GM13976 (cell line): ENCODE measurements at regions not wholly inside any gene's neighbourhood (a gene's known extent, or its start where the extent isn't known, plus 50 kb on each side); places are given as distances from the start of the nearest gene placed in this dataset.
"Not testable (repeated sequence)": the region's sequence is repeated elsewhere in the genome, so short reads cannot be mapped to it uniquely, and the experiment has no call there.

Source experiments
- DNase-seq: peaks from one replicate; pipeline ENCODE4 v3.0.0; 2012; ENCODE audit warnings: low spot score
- CTCF ChIP-seq: IDR thresholded peaks from 2 replicates; pipeline ENCODE4 v1.5.1; 2012; ENCODE audit warnings: borderline replicate concordance, mild to moderate bottlenecking; ENCODE audit not compliant: insufficient read depth; ENCODE audit errors: extremely low read depth, missing control alignments, control extremely low read depth
- in situ Hi-C: fragments of 300-500 bp; cut with MboI; formaldehyde crosslinking; loops from one replicate; pipeline ENCODE4 v1.12.0; 2022; ENCODE audit warnings: low sequenced_read_pairs, mixed read lengths, inconsistent platforms; ENCODE audit not compliant: unreplicated experiment

GRCh38 chrY:12422536-12422935 is 278.5 kb upstream of the USP9Y start:
- in situ Hi-C loops, result no loop called here
- no peak for DNase-seq
- TF ChIP-seq CTCF, result no peak

- no peak for DNase-seq
- no peak for TF ChIP-seq CTCF
- in situ Hi-C loops, result no loop called here
These were observed 277.4 kb upstream of the USP9Y start for GRCh38 chrY:12423416-12424252.

DNA sequence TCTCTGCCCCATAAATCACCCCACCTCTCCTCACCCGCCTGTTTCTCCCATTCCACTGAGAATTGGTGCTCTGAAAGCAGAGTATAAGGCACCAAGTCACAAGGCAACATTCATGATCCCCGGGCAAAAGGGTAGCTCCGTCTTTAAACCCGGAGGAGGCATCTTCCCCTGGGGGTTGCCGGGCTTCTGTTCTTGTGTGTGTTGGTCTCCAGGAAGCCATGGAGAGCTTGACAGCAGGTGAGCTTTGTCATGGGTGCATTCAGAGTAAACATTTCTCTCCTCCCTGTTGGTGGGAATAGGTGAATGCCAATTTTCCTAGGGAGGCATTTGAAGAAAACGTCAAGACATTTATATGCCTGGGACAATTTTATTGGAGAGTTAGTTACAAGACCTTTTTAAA is 275.5 kb upstream of the USP9Y start:
- no peak for DNase-seq
- no peak for TF ChIP-seq CTCF
- in situ Hi-C loops, result no loop called here

DNA sequence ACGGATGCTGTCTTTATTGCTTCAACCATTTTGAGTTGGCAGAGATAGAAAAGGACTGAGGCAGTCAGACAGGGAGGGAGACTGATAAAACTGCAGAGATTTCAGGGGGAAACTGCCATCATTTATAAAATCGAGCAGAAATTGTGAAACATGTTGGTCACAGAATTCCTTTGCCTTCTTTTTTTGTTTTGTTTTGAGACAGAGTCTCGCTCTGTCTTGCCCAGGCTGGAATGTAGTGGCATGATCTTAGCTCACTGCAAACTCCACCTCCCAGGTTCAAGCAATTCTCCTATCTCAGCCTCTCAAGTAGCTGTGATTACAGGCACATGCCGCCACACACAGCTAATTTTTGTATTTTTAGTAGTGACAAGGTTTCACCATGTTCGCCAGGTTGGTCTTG is 273.7 kb upstream of the USP9Y start:
- no peak for DNase-seq
- no peak for TF ChIP-seq CTCF
- in situ Hi-C loops, result no loop called here

GRCh38 chrY:12431546-12431945 is 269.5 kb upstream of the USP9Y start:
- in situ Hi-C loops, result no loop called here
- DNase-seq, result no peak
- TF ChIP-seq CTCF, result no peak

DNA sequence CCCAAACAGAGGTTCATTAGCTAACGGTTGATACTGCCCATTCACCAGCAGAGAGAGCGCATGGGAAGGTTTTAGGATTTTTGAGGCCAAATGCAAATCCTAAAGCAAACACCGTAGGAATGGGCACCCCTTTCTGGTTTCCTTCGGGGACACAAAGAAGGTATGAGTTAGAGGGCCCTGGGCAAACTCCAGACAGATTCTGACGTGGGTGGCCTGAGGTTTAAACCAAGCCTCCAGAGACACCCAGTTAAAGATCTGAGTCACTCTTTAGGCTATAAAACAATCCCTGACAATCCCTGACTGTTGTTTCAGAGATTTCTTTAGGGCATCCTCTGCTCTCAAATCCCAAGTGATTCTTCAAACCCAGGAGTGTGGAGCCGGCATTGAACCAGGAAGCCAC is 262.2 kb upstream of the USP9Y start:
- in situ Hi-C loops, DNase-seq: not testable (repeated sequence)

DNA sequence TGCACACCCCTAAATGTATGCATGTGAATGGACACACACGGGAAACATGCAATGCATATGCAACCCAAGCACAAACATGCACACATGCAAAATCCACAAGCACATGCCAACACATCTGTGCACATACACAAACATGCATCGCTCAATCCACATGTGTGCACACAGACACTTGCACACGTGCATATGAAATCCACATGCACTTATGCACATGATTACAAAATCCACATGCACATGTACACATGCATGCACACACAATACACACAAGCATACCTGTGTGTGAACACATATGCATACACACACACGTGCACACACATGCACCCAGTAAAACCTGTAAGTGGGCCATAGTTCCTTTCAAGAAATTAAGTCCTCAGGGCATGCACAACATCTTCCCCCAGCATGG is 256.8 kb upstream of the USP9Y start:
- in situ Hi-C loops, result no loop called here
- TF ChIP-seq CTCF, result no peak
- no peak for DNase-seq

- DNase-seq, in situ Hi-C loops: not testable (repeated sequence)
These were observed 254.4 kb upstream of the USP9Y start for GRCh38 chrY:12446486-12447265.

DNA sequence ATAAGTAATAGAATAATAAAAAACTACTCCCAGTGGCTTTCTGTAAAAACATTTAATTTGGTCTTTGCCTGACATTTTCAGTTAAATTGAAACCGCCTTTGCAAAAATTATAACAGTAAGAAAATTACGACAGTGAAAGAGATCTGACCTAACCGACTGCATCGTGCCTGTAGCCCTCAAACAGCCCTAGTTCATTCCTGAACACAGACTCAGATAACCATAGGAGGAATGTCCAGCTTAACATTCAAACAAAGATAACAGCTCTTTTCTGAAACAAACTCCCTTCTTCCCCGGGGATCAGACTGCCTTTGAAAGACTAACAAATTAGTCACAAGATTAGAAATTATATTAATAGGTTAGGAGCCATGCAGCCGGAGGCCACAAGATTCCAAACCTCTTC is 252.5 kb upstream of the USP9Y start:
- in situ Hi-C loops, DNase-seq: not testable (repeated sequence)

DNA sequence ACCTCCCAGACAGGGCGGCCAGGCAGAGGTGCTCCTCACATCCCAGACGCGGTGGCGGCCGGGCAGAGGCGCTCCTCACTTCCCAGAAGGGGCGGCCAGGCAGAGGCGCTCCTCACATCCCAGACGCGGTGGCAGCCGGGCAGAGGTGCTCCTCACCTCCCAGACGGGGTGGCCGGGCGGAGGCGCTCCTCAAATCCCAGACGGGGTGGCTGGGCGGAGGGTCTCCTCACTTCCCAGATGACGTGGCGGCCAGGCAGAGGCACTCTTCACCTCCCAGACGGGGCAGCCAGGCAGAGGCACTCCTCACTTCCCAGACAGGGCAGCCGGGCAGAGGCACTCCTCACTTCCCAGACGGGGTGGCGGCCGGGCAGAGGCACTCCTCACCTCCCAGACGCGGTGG is 247.7 kb upstream of the USP9Y start:
- in situ Hi-C loops, DNase-seq: not testable (repeated sequence)
